HCT116 (cell line): ENCODE measurements at regions not wholly inside any gene's neighbourhood (a gene's known extent, or its start where the extent isn't known, plus 50 kb on each side); places are given as distances from the start of the nearest gene placed in this dataset.

Experiments used
- ATAC-seq: fragments of 200-7000 bp; cut with Tn5 transposase; 2 replicates; pipeline ENCODE4 v1.9.1; 2020; ENCODE audit warnings: mild to moderate bottlenecking, moderate library complexity
- BruUV-seq: library from RNA; stranded (reverse); fragments of 400-500 nt; replicated peaks from 2 replicates; lab custom pipeline; 2021; lab: Mats Ljungman, UMichigan
- CTCF ChIA-PET: fragments of 300-600 bp; sonication (Branson Sonifier 250); formaldehyde crosslinking; loops from one replicate; lab custom pipeline; 2021; ENCODE audit warnings: antibody characterized with exemption; lab: Charles Lee
- POLR2A ChIA-PET: fragments of 300-600, 350-600 bp; sonication (Branson Sonifier 250); formaldehyde crosslinking; loops from one replicate; lab custom pipeline; 2021; ENCODE audit warnings: antibody characterized with exemption; lab: Charles Lee
- RAD21 ChIA-PET, 2 experiments: fragments of 300-600 bp; sonication (Branson Sonifier 250); formaldehyde crosslinking; loops; one replicate each; lab custom pipeline; 2023; ENCODE audit warnings: low total read pairs in 2 of 2; ENCODE audit not compliant: uncharacterized antibody in 2 of 2, unreplicated experiment in 2 of 2, low non-redundant PET in 1 of 2; lab: Charles Lee
- DNase-seq: peaks from one replicate; pipeline ENCODE4 v3.0.0-alpha.2; 2010; ENCODE audit warnings: low read depth, low spot score
- H2AFZ ChIP-seq: fragments of 200-600 bp; shearing (Covaris generic), sonication (generic); 2 replicates; pipeline ENCODE4 v1.6.1; 2017; ENCODE audit warnings: low read depth, mixed run types, mixed read lengths, antibody characterized with exemption, low read length; ENCODE audit not compliant: poor library complexity, severe bottlenecking
- H3K27ac ChIP-seq: 2 replicates; pipeline ENCODE4 v1.5.1; 2012; ENCODE audit warnings: low read depth, low read length
- H3K27me3 ChIP-seq: fragments of 200-600 bp; sonication (generic); 2 replicates; pipeline ENCODE4 v1.6.1; 2016; ENCODE audit warnings: mixed run types, low read length, mixed read lengths; ENCODE audit not compliant: insufficient read depth
- H3K36me3 ChIP-seq, 2 experiments: fragments of 200-500 bp in 1 of 2; fragments of 200-600 bp in 1 of 2; sonication (Bioruptor generic) in 1 of 2; sonication (generic) in 1 of 2; 2 replicates each; pipeline versions ENCODE4 v1.5.1 to v1.6.1; 2014 to 2016; ENCODE audit warnings: low read length in 2 of 2, inconsistent platforms in 1 of 2, mixed read lengths in 1 of 2, mixed run types in 1 of 2; ENCODE audit not compliant: insufficient read depth in 2 of 2, control insufficient read depth in 1 of 2
- H3K4me1 ChIP-seq, 2 experiments: fragments of 200-600 bp in 1 of 2; sonication (generic) in 1 of 2; 2 replicates each; pipeline versions ENCODE4 v1.5.1 to v1.6.1; 2012 to 2017; ENCODE audit warnings: low read length in 2 of 2, inconsistent platforms in 1 of 2, mild to moderate bottlenecking in 1 of 2, mixed read lengths in 1 of 2, mixed run types in 1 of 2, moderate library complexity in 1 of 2; ENCODE audit not compliant: insufficient read depth in 2 of 2, control insufficient read depth in 1 of 2
- H3K4me2 ChIP-seq: fragments of 200-600 bp; sonication (generic); 2 replicates; pipeline ENCODE4 v1.6.1; 2017; ENCODE audit warnings: mixed run types, low read length, mixed read lengths
- H3K4me3 ChIP-seq, 2 experiments: fragments of 200-600 bp in 1 of 2; sonication (generic) in 1 of 2; replicated peaks in 1 of 2; 2 replicates each; pipeline ENCODE4 v1.5.1; 2011 to 2016; ENCODE audit warnings: low read length in 2 of 2, control low read depth in 1 of 2, low read depth in 1 of 2, mild to moderate bottlenecking in 1 of 2, mixed read lengths in 1 of 2, mixed run types in 1 of 2
- H3K79me2 ChIP-seq: fragments of 200-600 bp; sonication (generic); 2 replicates; pipeline ENCODE4 v1.6.1; 2017; ENCODE audit warnings: mild to moderate bottlenecking, mixed run types, low read length, moderate library complexity, mixed read lengths; ENCODE audit not compliant: insufficient read depth
- H3K9ac ChIP-seq: fragments of 200-600 bp; sonication (generic); 2 replicates; pipeline ENCODE4 v1.6.1; 2016; ENCODE audit warnings: low read length, mixed read lengths
- H3K9me2 ChIP-seq: fragments of 200-600 bp; sonication (generic), shearing (Covaris generic); 2 replicates; pipeline ENCODE4 v1.6.1; 2017; ENCODE audit warnings: mixed run types, mild to moderate bottlenecking, moderate library complexity; ENCODE audit not compliant: insufficient read depth
- H3K9me3 ChIP-seq, 2 experiments: fragments of 200-500 bp in 1 of 2; fragments of 200-600 bp in 1 of 2; sonication (Bioruptor generic) in 1 of 2; sonication (generic) in 1 of 2; 2 replicates each; pipeline ENCODE4 v1.6.1; 2014 to 2017; ENCODE audit warnings: low read length in 2 of 2, mixed read lengths in 2 of 2, inconsistent platforms in 1 of 2, low read depth in 1 of 2, mild to moderate bottlenecking in 1 of 2, mixed run types in 1 of 2, moderate library complexity in 1 of 2; ENCODE audit not compliant: control insufficient read depth in 1 of 2, insufficient read depth in 1 of 2
- H4K20me1 ChIP-seq: fragments of 200-600 bp; sonication (generic), shearing (Covaris generic); 2 replicates; pipeline ENCODE4 v1.6.1; 2017; ENCODE audit warnings: mixed run types, mild to moderate bottlenecking, moderate library complexity; ENCODE audit not compliant: insufficient read depth
- ATF3 ChIP-seq: IDR thresholded peaks from 2 replicates; pipeline ENCODE4 v1.6.1; 2012
- MAX ChIP-seq: IDR thresholded peaks from 2 replicates; pipeline ENCODE4 v1.6.1; 2012
- POLR2AphosphoS5 ChIP-seq: IDR thresholded peaks from 2 replicates; pipeline ENCODE4 v1.6.1; 2011; ENCODE audit warnings: mild to moderate bottlenecking, low read depth, low read length, moderate library complexity
- REST ChIP-seq: IDR thresholded peaks from 2 replicates; pipeline ENCODE4 v1.6.1; 2012; ENCODE audit warnings: low read depth
- SP1 ChIP-seq: IDR thresholded peaks from 2 replicates; pipeline ENCODE4 v1.6.1; 2012; ENCODE audit warnings: low read depth
- ZFX ChIP-seq: fragments of 450-650 bp; IDR thresholded peaks from 2 replicates; pipeline ENCODE4 v1.6.1; 2017
- intact Hi-C: fragments of 100-400 bp; cut with micrococcal nuclease; formaldehyde crosslinking; loops from 2 replicates; pipeline ENCODE4 v1.10.0; 2022
- TF ChIP-seq, protein P1 (sequence below): IDR thresholded peaks from 2 replicates; pipeline ENCODE4 v1.6.1; 2011; ENCODE audit warnings: mild to moderate bottlenecking, low read length, moderate library complexity; ENCODE audit not compliant: insufficient replicate concordance; ENCODE audit errors: extremely low read depth

- no peak for DNase-seq
These were observed 55.2 kb downstream of the MAGEC2 start for GRCh38 chrX:142149919-142150318.

More at GRCh38 chrX:142149919-142150318, 55.2 kb downstream of the MAGEC2 start:
- Histone ChIP-seq H2AFZ (no peak overlapping the region), H4K20me1 (no peaks in the 10 kb centered on the region), H3K79me2 (no peaks in the 10 kb centered on the region), H3K9ac (no peak overlapping the region), H3K27ac (no peak overlapping the region), H3K4me1 (no peaks in the 10 kb centered on the region), H3K9me2 (no peaks in the 10 kb centered on the region), H3K36me3 (no peaks in the 10 kb centered on the region), H3K4me3 (no peak overlapping the region), H3K4me2 (no peak overlapping the region), H3K27me3 (no peaks in the 10 kb centered on the region), H3K9me3 (no peaks in the 10 kb centered on the region)
- POLR2A ChIA-PET = no interaction called here
- no TSS peak for BruUV-seq
- intact Hi-C loops = no loop called here
- TF ChIP-seq POLR2AphosphoS5 (no peak), REST (no peak), ZFX (no peak), ATF3 (no peak), MAX (no peak), SP1 (no peak)
- TF ChIP-seq, protein P1, sequence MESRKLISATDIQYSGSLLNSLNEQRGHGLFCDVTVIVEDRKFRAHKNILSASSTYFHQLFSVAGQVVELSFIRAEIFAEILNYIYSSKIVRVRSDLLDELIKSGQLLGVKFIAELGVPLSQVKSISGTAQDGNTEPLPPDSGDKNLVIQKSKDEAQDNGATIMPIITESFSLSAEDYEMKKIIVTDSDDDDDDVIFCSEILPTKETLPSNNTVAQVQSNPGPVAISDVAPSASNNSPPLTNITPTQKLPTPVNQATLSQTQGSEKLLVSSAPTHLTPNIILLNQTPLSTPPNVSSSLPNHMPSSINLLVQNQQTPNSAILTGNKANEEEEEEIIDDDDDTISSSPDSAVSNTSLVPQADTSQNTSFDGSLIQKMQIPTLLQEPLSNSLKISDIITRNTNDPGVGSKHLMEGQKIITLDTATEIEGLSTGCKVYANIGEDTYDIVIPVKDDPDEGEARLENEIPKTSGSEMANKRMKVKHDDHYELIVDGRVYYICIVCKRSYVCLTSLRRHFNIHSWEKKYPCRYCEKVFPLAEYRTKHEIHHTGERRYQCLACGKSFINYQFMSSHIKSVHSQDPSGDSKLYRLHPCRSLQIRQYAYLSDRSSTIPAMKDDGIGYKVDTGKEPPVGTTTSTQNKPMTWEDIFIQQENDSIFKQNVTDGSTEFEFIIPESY = no peak
- no peak for ATAC-seq
- CTCF ChIA-PET = no interaction called here
- RAD21 ChIA-PET = no interaction called here
